ENCODE measurements at regions not wholly inside any gene's neighbourhood (a gene's known extent, or its start where the extent isn't known, plus 50 kb on each side); places are given as distances from the start of the nearest gene placed in this dataset.

DNA sequence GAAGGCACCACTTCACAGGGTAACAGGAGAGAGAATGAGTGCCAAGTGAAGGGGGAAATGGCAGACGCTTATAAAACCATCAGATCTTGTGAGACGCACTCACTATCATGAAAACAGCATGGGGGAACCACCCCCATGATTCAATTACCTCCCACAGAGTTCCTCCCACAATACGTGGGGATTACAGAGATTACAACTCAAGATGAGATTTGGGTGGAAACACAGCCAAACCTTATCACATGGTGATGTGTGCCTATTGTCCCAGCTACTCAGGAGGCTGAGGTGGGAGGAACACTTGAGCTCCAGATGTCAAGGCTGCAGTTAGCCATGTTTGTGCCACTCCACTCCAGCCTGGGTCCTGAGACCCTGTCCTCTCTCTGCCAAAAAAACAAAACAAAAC lies 56.0 kb upstream of the DSCAM start:
- no peak overlapping the region for H4K8ac ChIP-seq (replicated peaks; ENCODE audit: insufficient read length, low read depth, low read length)
- H3K79me2 ChIP-seq (ENCODE audit: insufficient read depth, low read length), result no peaks in the 10 kb centered on the region
- H2BK5ac ChIP-seq (ENCODE audit: insufficient read length, low read length), result no peak overlapping the region
- no peak overlapping the region for H2BK20ac ChIP-seq (ENCODE audit: low read depth, low read length, poor library complexity, severe bottlenecking)
- no peak overlapping the region for H2BK120ac ChIP-seq (ENCODE audit: low read depth, low read length, poor library complexity, severe bottlenecking)
- no peak overlapping the region for H3K56ac ChIP-seq (ENCODE audit: insufficient read length, low read depth, low read length)
- no peaks in the 10 kb centered on the region for H4K20me1 ChIP-seq (ENCODE audit: control insufficient read depth, insufficient read depth, insufficient read length)
- H3K9ac ChIP-seq (ENCODE audit: extremely low read depth, insufficient read length, low read length), result no peak overlapping the region
- no peak overlapping the region for H3K4me3 Mint-ChIP-seq
- peaks cover 4 to 5% of the 10 kb centered on the region in 2 experiments; a peak in 3 of 4 replicates for H3K4me1 Mint-ChIP-seq
- no peaks in the 10 kb centered on the region for H3K79me1 ChIP-seq (ENCODE audit: insufficient read depth, low read depth, low read length, poor library complexity, severe bottlenecking)
- no peak overlapping the region for H4K91ac ChIP-seq (ENCODE audit: insufficient read length, low read depth, low read length)
- H3K23ac ChIP-seq (ENCODE audit: insufficient read length, low read depth, low read length), result no peak overlapping the region
- H3K27ac ChIP-seq (ENCODE audit: insufficient read length, low read depth, low read length), result no peak overlapping the region
- no peaks in the 10 kb centered on the region for H3K9me3 ChIP-seq (ENCODE audit: control insufficient read depth, low read depth, low read length)
- DNase-seq, result no peak
- H3K14ac ChIP-seq (ENCODE audit: insufficient read depth, low read length), result no peak overlapping the region
- no peaks in the 10 kb centered on the region for H3K27me3 ChIP-seq (ENCODE audit: insufficient read depth, low read length)
- no peak overlapping the region for H3K18ac ChIP-seq (ENCODE audit: insufficient read length, low read depth, low read length)
- H2BK15ac ChIP-seq (ENCODE audit: low read depth, low read length), result no peak overlapping the region
- no peak overlapping the region for H3K4ac ChIP-seq (ENCODE audit: low read depth, low read length)
- no peak overlapping the region for H4K5ac ChIP-seq (ENCODE audit: insufficient read length, low read depth, low read length)
- peaks cover 0 to 6% (median 3%) of the 10 kb centered on the region in 3 experiments; a peak in 3 of 7 replicates for H3K36me3 Mint-ChIP-seq (ENCODE audit: insufficient read depth in 1 of 3, low read depth in 3 of 3)
- no peak overlapping the region for H3K4me2 ChIP-seq (ENCODE audit: insufficient read depth, insufficient read length, low read length)
- TF ChIP-seq, protein P1, sequence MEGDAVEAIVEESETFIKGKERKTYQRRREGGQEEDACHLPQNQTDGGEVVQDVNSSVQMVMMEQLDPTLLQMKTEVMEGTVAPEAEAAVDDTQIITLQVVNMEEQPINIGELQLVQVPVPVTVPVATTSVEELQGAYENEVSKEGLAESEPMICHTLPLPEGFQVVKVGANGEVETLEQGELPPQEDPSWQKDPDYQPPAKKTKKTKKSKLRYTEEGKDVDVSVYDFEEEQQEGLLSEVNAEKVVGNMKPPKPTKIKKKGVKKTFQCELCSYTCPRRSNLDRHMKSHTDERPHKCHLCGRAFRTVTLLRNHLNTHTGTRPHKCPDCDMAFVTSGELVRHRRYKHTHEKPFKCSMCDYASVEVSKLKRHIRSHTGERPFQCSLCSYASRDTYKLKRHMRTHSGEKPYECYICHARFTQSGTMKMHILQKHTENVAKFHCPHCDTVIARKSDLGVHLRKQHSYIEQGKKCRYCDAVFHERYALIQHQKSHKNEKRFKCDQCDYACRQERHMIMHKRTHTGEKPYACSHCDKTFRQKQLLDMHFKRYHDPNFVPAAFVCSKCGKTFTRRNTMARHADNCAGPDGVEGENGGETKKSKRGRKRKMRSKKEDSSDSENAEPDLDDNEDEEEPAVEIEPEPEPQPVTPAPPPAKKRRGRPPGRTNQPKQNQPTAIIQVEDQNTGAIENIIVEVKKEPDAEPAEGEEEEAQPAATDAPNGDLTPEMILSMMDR (conservative IDR thresholded peaks at IDR 0.05), result no peak
- H2AK5ac ChIP-seq (ENCODE audit: insufficient read length, low read length), result no peak overlapping the region
- no peaks in the 10 kb centered on the region for H3K23me2 ChIP-seq (ENCODE audit: insufficient read length, low read depth, low read length, poor library complexity, severe bottlenecking)
- no peak overlapping the region for H2AFZ ChIP-seq (ENCODE audit: low read length)
- no peak overlapping the region for H2BK12ac ChIP-seq (ENCODE audit: insufficient read length, low read depth, low read length)
- H3T11ph ChIP-seq (ENCODE audit: low read length), result no peak overlapping the region
- no peak overlapping the region for H3K27ac Mint-ChIP-seq
- WGBS (ENCODE audit: extremely low coverage, insufficient read length, low lambda C conversion rate), result no CpG with 5 or more reads among the region's 3 CpGs
- no peaks in the 10 kb centered on the region for H3K4me1 ChIP-seq (ENCODE audit: insufficient read depth, low read length)
- peaks cover 1% of the 10 kb centered on the region; the same call in 1 of the 2 replicates for H3K27me3 Mint-ChIP-seq (ENCODE audit: low read depth)
- H3K9me3 Mint-ChIP-seq, result peaks cover 7% of the 10 kb centered on the region in 2 experiments; a peak in 4 of 5 replicates

Data from H9 (cell line).